H1 (cell line): ENCODE measurements at regions not wholly inside any gene's neighbourhood (a gene's known extent, or its start where the extent isn't known, plus 50 kb on each side); places are given as distances from the start of the nearest gene placed in this dataset.

ENCODE experiments used
- CTCF ChIA-PET: fragments of 300-600 bp; sonication (Branson Sonifier 250); formaldehyde crosslinking; loops from one replicate; lab custom pipeline; 2021; ENCODE audit not compliant: partially characterized antibody; lab: Charles Lee
- POLR2A ChIA-PET: fragments of 300-600 bp; sonication (Branson Sonifier 250); formaldehyde crosslinking; loops from one replicate; lab custom pipeline; 2021; ENCODE audit warnings: inconsistent platforms; ENCODE audit not compliant: partially characterized antibody; lab: Charles Lee
- DNase-seq, 2 experiments: peaks; one replicate each; pipeline versions ENCODE4 v3.0.0 to v3.0.0-alpha.2; 2010 to 2022; ENCODE audit warnings: low spot score in 2 of 2, low read depth in 1 of 2, mixed read lengths in 1 of 2
- FAIRE-seq: peaks from 2 replicates; lab custom pipeline; 2011; peaks lifted over from hg19 to GRCh38; lab: Jason Lieb, UNC
- H2AFZ ChIP-seq: 2 replicates; pipeline ENCODE4 v1.8.1; 2012; ENCODE audit warnings: low read length, inconsistent platforms
- H2AK5ac ChIP-seq: 2 replicates; pipeline ENCODE4 v1.6.1; 2013; ENCODE audit warnings: low read depth, low read length
- H2BK120ac ChIP-seq: replicated peaks from 2 replicates; pipeline ENCODE3; 2013; ENCODE audit warnings: low read depth, low read length, inconsistent platforms
- H2BK12ac ChIP-seq: 2 replicates; pipeline ENCODE4 v1.6.1; 2013; ENCODE audit warnings: low read depth, low read length
- H2BK15ac ChIP-seq: 2 replicates; pipeline ENCODE4 v1.6.1; 2013; ENCODE audit warnings: low read length
- H2BK20ac ChIP-seq: 2 replicates; pipeline ENCODE4 v1.6.1; 2013; ENCODE audit warnings: low read length
- H2BK5ac ChIP-seq: 2 replicates; pipeline ENCODE4 v1.6.1; 2013; ENCODE audit warnings: low read depth, low read length
- H3K14ac ChIP-seq: 2 replicates; pipeline ENCODE4 v1.6.1; 2013; ENCODE audit warnings: inconsistent platforms; ENCODE audit not compliant: insufficient read length
- H3K18ac ChIP-seq: 2 replicates; pipeline ENCODE4 v1.6.1; 2013; ENCODE audit warnings: low read length; ENCODE audit errors: extremely low read depth
- H3K23ac ChIP-seq: 2 replicates; pipeline ENCODE4 v1.6.1; 2013; ENCODE audit warnings: inconsistent platforms; ENCODE audit not compliant: insufficient read length
- H3K23me2 ChIP-seq: 2 replicates; pipeline ENCODE4 v1.6.1; 2013; ENCODE audit warnings: low read depth, low read length
- H3K27ac ChIP-seq: 2 replicates; pipeline ENCODE4 v1.6.1; 2011; ENCODE audit warnings: low read depth, low read length, inconsistent platforms
- H3K27me3 ChIP-seq, 4 experiments: replicated peaks in 1 of 4; 1 replicate in 1 of 4; 2 replicates in 3 of 4; pipeline versions ENCODE4 v1.6.1 to v1.8.1; 2011 to 2013; ENCODE audit warnings: low read length in 3 of 4, mild to moderate bottlenecking in 3 of 4, inconsistent platforms in 2 of 4, mixed read lengths in 2 of 4, moderate library complexity in 1 of 4; ENCODE audit not compliant: control insufficient read depth in 3 of 4, insufficient read depth in 3 of 4; ENCODE audit errors: extremely low read depth in 1 of 4
- H3K36me3 ChIP-seq, 4 experiments: 2 replicates each; pipeline versions ENCODE4 v1.6.1 to v1.8.1; 2011 to 2013; ENCODE audit warnings: mild to moderate bottlenecking in 4 of 4, low read length in 3 of 4, moderate library complexity in 2 of 4, control low read depth in 1 of 4, inconsistent platforms in 1 of 4; ENCODE audit not compliant: insufficient read depth in 4 of 4, control insufficient read depth in 2 of 4
- H3K4ac ChIP-seq: replicated peaks from 2 replicates; pipeline ENCODE3; 2013; ENCODE audit warnings: low read length, low read depth, mixed read lengths, inconsistent platforms; ENCODE audit not compliant: insufficient read length
- H3K4me1 ChIP-seq, 4 experiments: replicated peaks in 1 of 4; 1 replicate in 1 of 4; 2 replicates in 3 of 4; pipeline versions ENCODE4 v1.6.1 to v1.8.1; 2011 to 2013; ENCODE audit warnings: low read length in 3 of 4, inconsistent platforms in 2 of 4, mixed read lengths in 1 of 4; ENCODE audit not compliant: insufficient read depth in 4 of 4, control insufficient read depth in 3 of 4
- H3K4me2 ChIP-seq, 2 experiments: 2 replicates each; pipeline versions ENCODE4 v1.6.1 to v1.8.1; 2011 to 2013; ENCODE audit warnings: low read depth in 2 of 2, low read length in 2 of 2, control low read depth in 1 of 2, inconsistent platforms in 1 of 2, mild to moderate bottlenecking in 1 of 2; ENCODE audit not compliant: insufficient read depth in 1 of 2
- H3K4me3 ChIP-seq, 4 experiments: fragments of 200-600, 300-600 bp in 1 of 4; sonication (generic), shearing (Covaris generic), sonication (Bioruptor Twin) in 1 of 4; 2 replicates each; pipeline versions ENCODE4 v1.5.1 to v1.8.1; 2011 to 2016; ENCODE audit warnings: low read length in 4 of 4, low read depth in 3 of 4, control low read depth in 2 of 4, inconsistent platforms in 2 of 4, mild to moderate bottlenecking in 2 of 4, mixed read lengths in 1 of 4, moderate library complexity in 1 of 4; ENCODE audit not compliant: insufficient read depth in 2 of 4; ENCODE audit errors: extremely low read depth in 1 of 4
- H3K56ac ChIP-seq: replicated peaks from 2 replicates; pipeline ENCODE3; 2013; ENCODE audit warnings: low read depth, mild to moderate bottlenecking, mixed read lengths, low read length, inconsistent platforms; ENCODE audit not compliant: insufficient read length
- H3K79me1 ChIP-seq: 2 replicates; pipeline ENCODE4 v1.6.1; 2013; ENCODE audit warnings: low read depth, low read length, control low read depth
- H3K79me2 ChIP-seq, 2 experiments: 2 replicates each; pipeline versions ENCODE4 v1.6.1 to v1.8.1; 2012 to 2013; ENCODE audit warnings: low read length in 2 of 2, mild to moderate bottlenecking in 2 of 2, inconsistent platforms in 1 of 2; ENCODE audit not compliant: insufficient read depth in 2 of 2, control insufficient read depth in 1 of 2
- H3K9ac ChIP-seq, 4 experiments: replicated peaks in 1 of 4; 1 replicate in 1 of 4; 2 replicates in 3 of 4; pipeline versions ENCODE4 v1.6.1 to v1.8.1; 2011 to 2013; ENCODE audit warnings: low read depth in 3 of 4, low read length in 3 of 4, control low read depth in 2 of 4, mild to moderate bottlenecking in 2 of 4, moderate library complexity in 2 of 4, inconsistent platforms in 1 of 4; ENCODE audit errors: extremely low read depth in 1 of 4
- H3K9me3 ChIP-seq, 2 experiments: 2 replicates each; pipeline versions ENCODE4 v1.6.1 to v1.8.1; 2012 to 2013; ENCODE audit warnings: mild to moderate bottlenecking in 2 of 2, moderate library complexity in 2 of 2, control low read depth in 1 of 2, inconsistent platforms in 1 of 2, low read depth in 1 of 2, low read length in 1 of 2, mixed read lengths in 1 of 2; ENCODE audit not compliant: insufficient read depth in 2 of 2
- H4K20me1 ChIP-seq, 2 experiments: replicated peaks in 1 of 2; 2 replicates each; pipeline versions ENCODE3 to v1.8.1; 2011 to 2013; ENCODE audit warnings: inconsistent platforms in 2 of 2, low read length in 2 of 2, mild to moderate bottlenecking in 1 of 2; ENCODE audit not compliant: insufficient read depth in 2 of 2, control insufficient read depth in 1 of 2
- H4K5ac ChIP-seq: 2 replicates; pipeline ENCODE4 v1.6.1; 2013; ENCODE audit warnings: low read length, low read depth, mixed read lengths, inconsistent platforms; ENCODE audit not compliant: insufficient read length
- H4K8ac ChIP-seq: 2 replicates; pipeline ENCODE4 v1.8.0; 2013; ENCODE audit warnings: mild to moderate bottlenecking, moderate library complexity, low read length, inconsistent platforms; ENCODE audit not compliant: insufficient read depth; ENCODE audit errors: extremely low read depth
- H4K91ac ChIP-seq: replicated peaks from 2 replicates; pipeline ENCODE3; 2013; ENCODE audit warnings: low read length, mixed read lengths, inconsistent platforms; ENCODE audit not compliant: insufficient read length
- CREB1 ChIP-seq: IDR thresholded peaks from 2 replicates; pipeline ENCODE4 v1.6.1; 2012; ENCODE audit warnings: inconsistent platforms
- HDAC6 ChIP-seq: IDR thresholded peaks from one replicate; pipeline ENCODE4 v1.7.1; 2012; ENCODE audit warnings: low read depth, mild to moderate bottlenecking, inconsistent platforms, low read length, moderate library complexity
- SIN3A ChIP-seq, 2 experiments: IDR thresholded peaks in 1 of 2; conservative IDR thresholded peaks in 1 of 2; 2 replicates each; pipeline ENCODE4 v1.6.1; 2011 to 2012; ENCODE audit warnings: low read length in 2 of 2, improper control_type of control experiment in 1 of 2, low read depth in 1 of 2, mild to moderate bottlenecking in 1 of 2
- ZNF274 ChIP-seq: IDR thresholded peaks from 2 replicates; pipeline ENCODE4 v1.7.0; 2012; ENCODE audit warnings: low read length, borderline replicate concordance; ENCODE audit errors: extremely low read depth
- TF ChIP-seq, protein P1 (sequence below): IDR thresholded peaks from 2 replicates; pipeline ENCODE4 v1.6.1; 2012; ENCODE audit warnings: inconsistent platforms

DNA sequence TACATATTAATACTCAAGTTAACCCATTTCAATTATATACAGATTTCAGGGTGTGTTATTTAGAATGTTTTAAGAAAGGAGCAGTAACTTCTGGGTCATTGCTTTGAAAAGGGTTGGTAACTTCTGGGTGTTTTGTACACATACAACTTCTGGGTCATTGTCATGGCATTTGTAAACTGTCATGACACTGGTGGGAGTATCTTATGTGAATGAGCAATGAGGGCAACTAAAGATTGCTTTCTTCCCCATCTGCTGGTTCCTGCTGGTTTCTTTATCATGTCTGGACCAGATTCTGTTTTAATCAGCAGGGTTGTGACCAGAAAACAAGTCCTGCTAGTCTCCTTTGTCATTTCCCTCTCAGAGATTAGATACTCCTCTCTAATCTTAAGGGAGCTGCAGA, 713.3 kb downstream of the LRFN5 start:
- no peak for FAIRE-seq
- Histone ChIP-seq H3K9ac (no peak overlapping the region), H3K36me3 (no peaks in the 10 kb centered on the region), H4K20me1 (no peaks in the 10 kb centered on the region), H3K4me3 (no peak overlapping the region), H2BK120ac (no peak overlapping the region), H3K4ac (no peak overlapping the region), H2AK5ac (no peak overlapping the region), H3K23ac (no peak overlapping the region), H3K27ac (no peak overlapping the region), H3K23me2 (peaks cover under 1% of the 10 kb centered on the region; the same call in 1 of the 2 replicates), H2BK20ac (no peak overlapping the region), H3K56ac (no peak overlapping the region), H3K18ac (no peak overlapping the region), H3K9me3 (peaks cover 0 to 5% of the 10 kb centered on the region in 2 experiments; a peak in 1 of 4 replicates), H4K8ac (no peak overlapping the region), H3K4me1 (peaks cover 0 to 3% (median 0%) of the 10 kb centered on the region in 4 experiments; a peak in 1 of 7 replicates), H2BK12ac (no peak overlapping the region), H3K79me1 (no peaks in the 10 kb centered on the region), H2BK15ac (no peak overlapping the region), H3K79me2 (no peaks in the 10 kb centered on the region), H4K91ac (no peak overlapping the region), H4K5ac (no peak overlapping the region), H3K4me2 (no peak overlapping the region), H3K14ac (no peak overlapping the region), H2BK5ac (no peak overlapping the region), H2AFZ (no peak overlapping the region), H3K27me3 (no peaks in the 10 kb centered on the region)
- TF ChIP-seq CREB1 (no peak), ZNF274 (no peak), HDAC6 (no peak), SIN3A (conservative IDR thresholded peaks at IDR 0.05 in 1 of 2, IDR thresholded peaks at IDR 0.05 in 1 of 2; ENCODE audit: low read depth in 1 of 2, low read length in 2 of 2) (no peak)
- TF ChIP-seq, protein P1, sequence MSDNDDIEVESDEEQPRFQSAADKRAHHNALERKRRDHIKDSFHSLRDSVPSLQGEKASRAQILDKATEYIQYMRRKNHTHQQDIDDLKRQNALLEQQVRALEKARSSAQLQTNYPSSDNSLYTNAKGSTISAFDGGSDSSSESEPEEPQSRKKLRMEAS: no peak
- no peak for DNase-seq
- ChIA-PET POLR2A (no interaction called here), CTCF (no interaction called here)
